ENCODE measurements at regions not wholly inside any gene's neighbourhood (a gene's known extent, or its start where the extent isn't known, plus 50 kb on each side); places are given as distances from the start of the nearest gene placed in this dataset.

DNA sequence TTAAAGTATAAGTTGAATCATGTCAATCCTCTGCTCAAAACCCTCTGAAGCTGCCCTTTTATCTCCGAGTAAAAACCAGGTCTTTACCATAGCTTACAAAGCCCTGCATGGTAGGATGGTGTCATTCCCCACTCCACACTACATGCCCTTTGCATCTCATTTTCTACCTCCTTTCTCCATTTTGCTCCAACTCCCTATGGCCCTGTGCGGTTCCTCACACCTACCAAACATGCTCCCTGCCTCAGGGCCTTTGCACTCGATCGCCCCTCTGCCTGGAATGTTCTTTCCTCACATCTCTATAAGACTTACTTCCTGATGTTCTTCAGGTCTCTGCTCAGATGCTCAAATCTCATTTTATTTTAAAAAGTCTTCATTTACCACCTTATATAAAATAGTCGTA lies 80.7 kb downstream of the MYL12B start:
- no peak for TF ChIP-seq POLR2A (IDR thresholded peaks at IDR 0.05)
- TF ChIP-seq, protein P1, sequence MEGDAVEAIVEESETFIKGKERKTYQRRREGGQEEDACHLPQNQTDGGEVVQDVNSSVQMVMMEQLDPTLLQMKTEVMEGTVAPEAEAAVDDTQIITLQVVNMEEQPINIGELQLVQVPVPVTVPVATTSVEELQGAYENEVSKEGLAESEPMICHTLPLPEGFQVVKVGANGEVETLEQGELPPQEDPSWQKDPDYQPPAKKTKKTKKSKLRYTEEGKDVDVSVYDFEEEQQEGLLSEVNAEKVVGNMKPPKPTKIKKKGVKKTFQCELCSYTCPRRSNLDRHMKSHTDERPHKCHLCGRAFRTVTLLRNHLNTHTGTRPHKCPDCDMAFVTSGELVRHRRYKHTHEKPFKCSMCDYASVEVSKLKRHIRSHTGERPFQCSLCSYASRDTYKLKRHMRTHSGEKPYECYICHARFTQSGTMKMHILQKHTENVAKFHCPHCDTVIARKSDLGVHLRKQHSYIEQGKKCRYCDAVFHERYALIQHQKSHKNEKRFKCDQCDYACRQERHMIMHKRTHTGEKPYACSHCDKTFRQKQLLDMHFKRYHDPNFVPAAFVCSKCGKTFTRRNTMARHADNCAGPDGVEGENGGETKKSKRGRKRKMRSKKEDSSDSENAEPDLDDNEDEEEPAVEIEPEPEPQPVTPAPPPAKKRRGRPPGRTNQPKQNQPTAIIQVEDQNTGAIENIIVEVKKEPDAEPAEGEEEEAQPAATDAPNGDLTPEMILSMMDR (IDR thresholded peaks at IDR 0.05), result no peak

Measured in prostate gland (tissue), 2 donors.